ENCODE measurements at regions not wholly inside any gene's neighbourhood (a gene's known extent, or its start where the extent isn't known, plus 50 kb on each side); places are given as distances from the start of the nearest gene placed in this dataset.

DNA sequence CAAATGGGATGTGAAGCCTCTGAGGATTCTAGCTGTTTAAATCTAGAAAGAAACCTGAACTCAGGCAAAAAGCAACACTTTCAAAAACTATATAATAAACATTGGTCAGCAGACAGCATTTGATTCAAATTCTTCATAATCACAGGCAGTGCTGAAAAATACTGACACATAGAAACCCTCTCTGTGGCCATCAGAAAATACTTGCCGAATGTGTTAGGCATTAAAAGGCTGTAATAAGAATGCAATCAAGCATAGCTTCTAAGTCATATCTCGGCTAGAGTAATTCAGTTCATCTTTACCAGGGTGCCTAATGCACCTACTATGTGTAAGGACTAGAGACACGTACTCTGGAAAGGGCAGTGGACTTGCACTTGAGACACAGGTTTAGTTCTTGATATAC, 405.3 kb upstream of the SGCD start:
- TF ChIP-seq, protein P1, sequence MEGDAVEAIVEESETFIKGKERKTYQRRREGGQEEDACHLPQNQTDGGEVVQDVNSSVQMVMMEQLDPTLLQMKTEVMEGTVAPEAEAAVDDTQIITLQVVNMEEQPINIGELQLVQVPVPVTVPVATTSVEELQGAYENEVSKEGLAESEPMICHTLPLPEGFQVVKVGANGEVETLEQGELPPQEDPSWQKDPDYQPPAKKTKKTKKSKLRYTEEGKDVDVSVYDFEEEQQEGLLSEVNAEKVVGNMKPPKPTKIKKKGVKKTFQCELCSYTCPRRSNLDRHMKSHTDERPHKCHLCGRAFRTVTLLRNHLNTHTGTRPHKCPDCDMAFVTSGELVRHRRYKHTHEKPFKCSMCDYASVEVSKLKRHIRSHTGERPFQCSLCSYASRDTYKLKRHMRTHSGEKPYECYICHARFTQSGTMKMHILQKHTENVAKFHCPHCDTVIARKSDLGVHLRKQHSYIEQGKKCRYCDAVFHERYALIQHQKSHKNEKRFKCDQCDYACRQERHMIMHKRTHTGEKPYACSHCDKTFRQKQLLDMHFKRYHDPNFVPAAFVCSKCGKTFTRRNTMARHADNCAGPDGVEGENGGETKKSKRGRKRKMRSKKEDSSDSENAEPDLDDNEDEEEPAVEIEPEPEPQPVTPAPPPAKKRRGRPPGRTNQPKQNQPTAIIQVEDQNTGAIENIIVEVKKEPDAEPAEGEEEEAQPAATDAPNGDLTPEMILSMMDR (IDR thresholded peaks at IDR 0.05; ENCODE audit: low read length), result no peak
- no peak for TF ChIP-seq EZH2 (optimal IDR thresholded peaks at IDR 0.05; ENCODE audit: low read depth, low read length)

All from MM.1S (cell line).